Hypothalamus (tissue), 51 donors: ENCODE measurements at regions not wholly inside any gene's neighbourhood (a gene's known extent, or its start where the extent isn't known, plus 50 kb on each side); places are given as distances from the start of the nearest gene placed in this dataset.
A peak's percentile ranks its signal among the peaks of the same experiment; 100 is the strongest.

ENCODE experiments used
- DNase-seq, 51 donors: peaks; one replicate each; lab custom pipeline; 2025; lab: John Stamatoyannopoulos, UW

DNA sequence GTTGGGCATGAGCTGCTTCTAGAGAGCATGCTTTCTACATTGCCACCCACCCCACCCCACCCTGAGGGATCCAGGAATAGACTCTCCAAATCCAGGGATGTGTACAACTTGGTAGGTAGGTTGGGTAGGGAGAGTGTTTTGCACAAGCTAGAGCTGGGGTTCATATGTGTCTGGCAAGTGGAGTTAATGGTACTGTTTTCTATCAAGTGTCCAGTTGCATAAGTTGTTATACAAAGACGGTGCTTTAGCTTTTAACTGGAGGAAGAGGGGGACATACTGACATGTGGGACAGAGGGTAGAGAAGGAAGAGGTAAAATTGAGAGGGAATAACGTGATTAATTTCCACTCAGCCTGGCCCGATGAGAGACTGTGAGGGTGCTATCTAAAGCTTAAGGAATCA lies 51.0 kb upstream of the TNC start:
- DNase-seq = no peak

DNA sequence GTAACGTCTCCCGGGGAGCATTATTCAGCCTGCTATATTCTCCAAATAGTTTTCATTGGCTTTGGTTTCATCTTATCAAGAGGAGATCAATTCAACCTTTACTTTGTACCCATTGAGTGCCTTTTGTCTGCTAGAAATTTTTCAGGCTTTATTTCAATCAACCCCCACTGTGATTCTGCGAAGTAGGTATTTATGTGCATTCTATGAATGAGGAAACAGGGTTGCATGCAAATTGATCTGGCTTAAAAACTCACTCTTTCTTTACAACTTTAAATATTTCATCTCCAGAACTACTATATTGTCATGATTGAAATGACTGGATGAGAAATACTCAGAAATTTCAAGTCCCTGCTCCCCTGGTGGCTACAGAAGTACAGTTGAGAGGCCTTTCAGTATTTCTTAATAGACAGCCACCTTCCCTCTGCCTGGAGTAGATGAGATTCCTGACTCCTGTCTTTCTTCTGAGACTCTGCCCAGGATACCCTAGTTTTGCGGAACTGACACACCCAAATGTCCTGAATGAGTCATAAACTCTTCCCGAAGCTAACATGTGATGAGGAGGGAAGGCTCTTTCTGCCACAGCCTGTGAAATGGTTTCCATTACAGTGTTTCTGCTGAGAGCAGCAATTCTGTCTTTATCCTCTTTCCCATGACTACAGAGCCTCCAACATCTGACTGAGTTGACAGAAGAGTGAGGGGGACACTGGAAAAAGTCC lies 52.6 kb upstream of the TNC start:
- no peak for DNase-seq

GRCh38 chr9:115171921-115172388 lies 54.0 kb upstream of the TNC start:
- DNase-seq = no peak

GRCh38 chr9:115182264-115182663 lies 64.3 kb upstream of the TNC start:
- no peak for DNase-seq

- DNase-seq = no peak
Observed at GRCh38 chr9:115183436-115183835, 65.5 kb upstream of the TNC start.

DNA sequence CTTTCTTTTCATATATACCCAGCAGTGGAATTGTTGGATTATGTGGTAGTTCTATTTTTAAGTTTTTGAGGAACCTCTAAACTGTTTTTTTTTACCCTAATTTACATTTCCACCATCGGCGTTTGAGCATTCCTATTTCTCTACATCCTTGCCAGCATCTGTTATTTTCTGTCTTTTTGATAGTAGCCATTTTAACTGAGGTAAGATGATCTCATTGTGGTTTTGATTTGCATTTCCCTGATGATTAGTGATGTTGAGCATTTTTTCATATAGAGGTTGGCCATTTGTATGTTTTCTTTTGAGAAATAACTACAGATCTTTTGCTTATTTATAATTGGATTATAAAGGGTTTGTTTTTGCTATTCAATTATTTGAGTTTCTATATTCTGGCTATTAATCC lies 71.7 kb upstream of the TNC start:
- DNase-seq = no peak

DNA sequence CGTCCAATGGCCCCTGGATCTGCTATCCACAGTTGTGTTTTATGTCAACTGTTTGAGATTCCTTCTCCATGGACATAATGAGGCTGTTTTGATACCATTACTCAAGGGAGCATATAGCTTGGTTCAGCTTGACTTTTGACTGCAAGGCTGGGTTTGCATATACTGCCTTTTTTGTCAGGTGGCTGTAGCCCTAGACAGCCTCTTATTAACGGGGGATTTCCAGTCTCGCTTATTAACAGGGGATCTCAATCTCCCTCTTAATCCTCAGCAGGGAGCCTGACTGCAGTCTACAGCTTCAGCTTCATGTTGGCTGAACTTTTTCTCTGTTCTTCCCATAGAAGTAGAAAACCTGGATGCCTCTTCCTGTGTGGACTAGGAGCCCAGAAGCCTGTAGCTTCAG lies 73.7 kb upstream of the TNC start:
- no peak for DNase-seq

- no peak for DNase-seq
Observed at GRCh38 chr9:115192280-115192679, 74.3 kb upstream of the TNC start.

GRCh38 chr9:115192835-115193525 lies 75.0 kb upstream of the TNC start:
- no peak for DNase-seq

DNA sequence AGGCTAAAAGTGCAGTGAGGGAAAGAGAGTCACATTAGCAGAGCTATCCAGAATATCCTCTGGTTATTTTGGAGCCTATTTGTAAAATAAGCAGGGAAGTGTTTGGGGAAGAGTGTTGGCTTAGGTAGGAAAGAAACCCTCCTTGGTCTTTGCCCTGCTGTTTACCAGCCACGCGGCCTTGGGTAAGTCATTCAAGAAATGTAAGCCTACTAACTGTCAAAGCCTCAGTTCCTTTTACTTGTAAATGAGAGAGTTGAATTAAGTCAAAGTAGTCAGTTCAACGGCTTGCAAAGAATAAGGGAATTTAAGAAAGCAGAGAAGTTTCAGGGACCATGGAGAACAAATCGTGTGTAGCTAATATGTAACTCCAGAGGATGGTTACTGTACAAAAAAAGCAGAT lies 75.8 kb upstream of the TNC start:
- DNase-seq = no peak

DNA sequence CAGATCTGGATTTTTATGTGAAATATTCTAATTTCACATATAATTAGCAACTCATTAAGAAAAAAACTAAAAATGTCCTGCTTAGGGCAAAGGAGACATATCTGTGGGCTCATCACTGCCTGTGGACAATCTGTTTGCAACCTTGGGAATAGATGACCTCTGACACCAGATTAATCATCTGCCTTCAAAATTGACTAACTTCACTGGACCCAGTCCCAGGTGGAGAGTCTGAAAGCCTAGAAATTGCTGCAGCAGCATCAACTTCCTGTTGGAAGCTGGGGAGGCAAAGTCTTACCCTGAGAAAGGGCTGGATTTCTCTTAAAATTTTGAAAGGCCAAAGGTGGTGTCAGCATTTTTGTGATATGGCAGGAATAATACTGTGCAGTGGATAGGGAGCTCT lies 76.3 kb upstream of the TNC start:
- DNase-seq = no peak

GRCh38 chr9:115195912-115196311 lies 78.0 kb upstream of the TNC start:
- DNase-seq = no peak

- DNase-seq = no peak
Observed at GRCh38 chr9:115196919-115197318, 79.0 kb upstream of the TNC start.

DNA sequence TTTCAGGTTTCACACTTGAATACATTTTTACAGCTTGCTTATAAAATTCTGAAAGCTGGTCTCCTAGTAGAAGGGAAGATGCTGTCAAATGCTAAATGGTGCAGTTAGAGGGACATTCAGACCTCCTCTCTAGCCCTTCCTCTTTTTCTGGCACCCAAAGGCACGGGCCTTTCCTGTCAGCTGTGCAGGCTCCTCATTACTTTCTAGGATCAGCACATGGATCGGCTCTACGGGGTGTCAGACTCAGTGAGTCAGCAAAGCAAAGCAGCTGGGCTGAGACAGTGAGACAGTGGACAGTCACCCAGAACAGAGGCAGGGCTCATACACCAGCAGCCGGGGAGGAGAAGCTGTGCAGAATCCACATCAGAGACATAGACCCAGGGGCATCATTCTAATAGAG lies 80.0 kb upstream of the TNC start:
- peak in 10 of 51 donors; percentile 1 to 20 (median 8) for DNase-seq

GRCh38 chr9:115200711-115201505 lies 83.0 kb upstream of the TNC start:
- DNase-seq = no peak

- no peak for DNase-seq
Observed at GRCh38 chr9:115202181-115202580, 84.2 kb upstream of the TNC start.

DNA sequence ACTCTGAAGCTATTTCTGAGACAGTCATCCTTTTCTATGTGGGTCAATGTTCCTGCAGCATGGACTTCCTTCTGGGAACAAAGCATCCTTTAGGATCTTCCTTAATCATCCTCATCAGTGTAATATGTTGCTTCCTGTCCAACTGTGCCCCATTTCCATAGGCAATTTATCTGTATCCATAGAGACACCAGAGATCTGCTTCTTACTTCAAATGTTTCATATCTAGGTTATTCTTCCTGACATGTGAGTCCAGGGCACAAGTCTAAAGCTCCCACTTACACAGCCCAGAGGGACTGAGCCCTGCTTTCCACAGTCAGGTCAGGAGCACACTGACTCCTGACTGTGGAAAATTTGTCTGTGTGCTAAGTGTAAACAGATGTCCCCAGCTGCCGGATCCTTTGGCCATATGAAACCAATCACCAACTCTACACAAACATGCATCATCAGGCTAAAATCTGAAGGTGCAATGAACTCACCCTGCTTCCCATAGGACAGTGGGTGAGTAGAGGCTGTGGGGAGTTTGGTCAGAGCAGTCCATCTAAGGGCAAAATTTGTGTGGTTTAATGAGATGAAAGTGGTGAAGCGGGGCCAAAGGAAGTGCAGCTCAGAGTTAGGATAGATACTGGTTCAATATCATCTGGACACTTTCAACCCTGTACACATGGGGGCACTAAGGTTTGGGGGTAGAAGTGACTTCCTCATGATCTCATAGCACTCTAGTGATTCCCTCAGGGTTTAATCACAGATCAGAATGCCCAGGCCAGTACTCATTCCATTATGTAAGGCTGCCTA lies 85.2 kb upstream of the TNC start:
- DNase-seq = no peak

DNA sequence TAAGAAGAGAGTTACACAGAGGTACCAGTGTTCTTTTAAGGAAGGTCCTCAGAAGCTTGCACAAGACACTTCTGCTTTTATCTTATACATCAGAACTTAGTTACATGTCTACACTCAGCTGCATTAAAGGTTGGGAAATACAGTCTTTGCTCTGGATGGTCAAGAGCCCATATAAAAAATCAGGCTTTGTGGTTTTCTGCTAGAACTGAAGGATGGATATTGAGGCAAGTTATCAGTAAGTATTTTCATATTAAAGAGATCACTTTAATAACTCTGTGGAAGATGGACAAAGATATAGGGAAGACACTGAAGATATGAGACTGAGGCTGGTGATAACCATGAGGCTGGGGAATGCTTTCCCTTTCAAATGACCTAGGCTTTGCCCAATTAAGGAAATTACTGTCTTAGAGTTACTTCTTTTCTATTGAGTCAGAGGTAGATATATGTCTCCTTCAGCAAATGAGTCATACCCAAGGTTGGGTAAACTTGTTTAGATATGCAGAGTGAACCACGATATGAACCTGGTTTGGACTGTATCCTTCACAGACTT lies 87.0 kb upstream of the TNC start:
- no peak for DNase-seq

DNA sequence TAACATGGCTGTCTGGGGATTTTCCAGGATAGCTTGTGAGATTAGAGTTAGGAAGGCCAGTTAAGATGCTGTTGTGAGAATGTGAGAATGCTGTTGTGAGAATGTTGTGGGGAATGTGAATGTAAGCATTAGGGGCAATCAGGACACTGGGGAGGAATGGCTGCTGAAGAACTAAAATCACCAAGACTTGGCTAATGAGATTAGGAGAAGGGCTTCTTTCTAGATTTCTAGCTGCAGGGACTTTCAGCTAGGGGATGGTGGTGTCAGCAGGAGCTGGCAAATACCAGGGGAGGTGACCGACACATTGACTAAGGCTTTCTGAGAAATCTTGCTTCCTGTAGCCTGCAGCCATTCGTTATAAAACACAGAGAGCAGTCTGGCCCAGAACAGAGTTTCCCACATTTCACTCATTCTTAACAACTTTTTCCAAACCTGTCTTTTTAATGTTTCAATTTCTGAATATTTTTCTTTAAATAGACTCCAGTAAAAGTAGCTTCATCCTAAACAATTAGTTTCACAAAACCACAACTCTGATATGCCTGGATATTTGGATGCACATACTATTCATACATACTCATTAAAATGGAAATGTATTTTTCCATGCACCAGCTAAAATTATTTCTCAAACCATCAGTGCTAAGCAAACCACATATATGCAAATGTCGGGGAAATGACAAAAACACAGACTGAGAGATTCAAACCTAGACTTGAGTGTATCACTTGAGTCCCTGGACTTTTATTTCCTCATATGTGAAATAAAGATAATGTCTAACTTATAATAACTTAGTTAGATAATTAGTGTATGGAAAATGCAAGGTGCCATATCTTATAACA lies 89.3 kb upstream of the TNC start:
- DNase-seq = no peak

- DNase-seq = no peak
Observed at GRCh38 chr9:115208501-115208900, 90.5 kb upstream of the TNC start.
